GM18861 (cell line): ENCODE measurements at regions not wholly inside any gene's neighbourhood (a gene's known extent, or its start where the extent isn't known, plus 50 kb on each side); places are given as distances from the start of the nearest gene placed in this dataset.

Experiments
- ATAC-seq: cut with Tn5 transposase; IDR thresholded peaks from one replicate; pipeline ENCODE4 v1.9.1; 2021; ENCODE audit not compliant: unreplicated experiment

- no peak for ATAC-seq
Measured at GRCh38 chr19:31402529-31403316, 53.5 kb upstream of the TSHZ3 start.

- ATAC-seq: no peak
Measured at GRCh38 chr19:31406106-31406505, 56.9 kb upstream of the TSHZ3 start.

- no peak for ATAC-seq
Measured at GRCh38 chr19:31408460-31409124, 59.4 kb upstream of the TSHZ3 start.

DNA sequence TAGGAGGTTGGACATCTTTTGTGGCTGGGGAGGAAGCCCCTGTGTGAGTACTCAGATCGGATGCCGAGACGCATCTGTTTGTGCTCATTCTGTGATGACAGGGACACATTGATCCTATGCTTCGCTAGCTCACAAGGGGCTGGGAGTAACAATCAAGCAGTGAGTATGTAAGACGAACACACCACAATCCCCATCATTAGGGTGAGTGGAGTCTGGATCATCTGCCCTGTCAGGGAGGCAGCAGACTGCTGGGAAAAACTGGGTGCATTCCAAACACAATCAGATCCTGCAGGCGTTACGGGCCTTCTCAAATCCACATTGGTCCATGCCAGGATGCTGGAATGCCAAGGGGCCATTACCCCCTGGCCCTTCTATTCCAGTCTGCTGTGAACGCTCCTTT is 64.1 kb upstream of the TSHZ3 start:
- no peak for ATAC-seq

DNA sequence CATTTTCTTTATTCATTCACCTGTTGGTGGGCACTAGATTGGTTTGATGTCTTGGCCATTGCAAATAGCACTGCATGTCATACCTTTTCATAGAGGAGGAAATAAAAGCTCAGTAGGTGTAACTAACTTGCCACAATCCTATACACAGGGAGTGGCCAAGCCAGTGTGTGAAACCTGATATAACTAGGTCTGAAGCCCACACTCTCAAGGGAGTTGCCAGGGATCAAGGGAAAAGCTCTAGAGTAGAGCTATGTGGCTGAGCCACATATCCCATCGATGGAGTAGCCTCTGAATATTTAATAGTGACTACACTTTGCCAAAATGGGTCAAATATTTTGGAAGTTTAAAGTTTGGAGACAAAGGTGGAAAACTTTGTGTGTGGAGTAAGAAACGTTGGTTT is 66.1 kb upstream of the TSHZ3 start:
- no peak for ATAC-seq

DNA sequence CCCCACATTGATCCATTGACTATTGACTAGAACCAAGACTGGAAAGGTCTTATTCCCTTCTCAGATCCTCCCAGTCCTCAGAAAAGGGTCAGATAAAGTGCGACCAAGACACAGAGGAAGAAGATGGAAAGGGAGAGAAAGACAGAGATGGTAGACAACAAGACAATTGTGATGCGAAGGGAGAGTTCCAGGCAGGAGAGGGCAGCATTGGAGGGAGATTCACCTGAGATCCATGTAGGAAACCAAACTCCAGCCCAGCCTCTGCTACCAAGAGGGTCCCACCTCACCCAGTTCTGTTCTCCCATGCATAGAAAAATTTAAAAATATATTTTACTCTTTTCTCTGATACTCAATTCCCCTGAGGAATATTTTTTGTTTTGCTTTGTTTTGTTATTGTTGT is 67.3 kb upstream of the TSHZ3 start:
- ATAC-seq: no peak

DNA sequence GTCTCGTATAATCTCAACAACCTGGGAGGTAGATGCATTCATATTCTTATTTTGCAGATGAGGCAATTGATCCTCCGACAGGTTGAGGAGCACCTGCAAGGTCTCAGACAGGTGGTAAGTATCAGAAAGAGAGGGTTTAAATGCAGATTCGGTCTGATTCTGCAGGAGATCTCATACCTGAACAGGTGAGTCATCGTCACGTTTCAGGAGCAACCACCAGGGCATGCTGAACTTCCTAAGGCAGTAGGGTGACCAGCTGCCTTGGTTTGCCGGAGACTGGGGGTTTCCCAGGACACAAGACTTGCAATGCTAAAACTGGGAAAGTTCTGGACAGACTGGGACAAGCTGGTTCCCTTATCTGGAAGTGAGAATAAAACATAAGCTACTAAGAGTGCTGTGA is 68.8 kb upstream of the TSHZ3 start:
- no peak for ATAC-seq

DNA sequence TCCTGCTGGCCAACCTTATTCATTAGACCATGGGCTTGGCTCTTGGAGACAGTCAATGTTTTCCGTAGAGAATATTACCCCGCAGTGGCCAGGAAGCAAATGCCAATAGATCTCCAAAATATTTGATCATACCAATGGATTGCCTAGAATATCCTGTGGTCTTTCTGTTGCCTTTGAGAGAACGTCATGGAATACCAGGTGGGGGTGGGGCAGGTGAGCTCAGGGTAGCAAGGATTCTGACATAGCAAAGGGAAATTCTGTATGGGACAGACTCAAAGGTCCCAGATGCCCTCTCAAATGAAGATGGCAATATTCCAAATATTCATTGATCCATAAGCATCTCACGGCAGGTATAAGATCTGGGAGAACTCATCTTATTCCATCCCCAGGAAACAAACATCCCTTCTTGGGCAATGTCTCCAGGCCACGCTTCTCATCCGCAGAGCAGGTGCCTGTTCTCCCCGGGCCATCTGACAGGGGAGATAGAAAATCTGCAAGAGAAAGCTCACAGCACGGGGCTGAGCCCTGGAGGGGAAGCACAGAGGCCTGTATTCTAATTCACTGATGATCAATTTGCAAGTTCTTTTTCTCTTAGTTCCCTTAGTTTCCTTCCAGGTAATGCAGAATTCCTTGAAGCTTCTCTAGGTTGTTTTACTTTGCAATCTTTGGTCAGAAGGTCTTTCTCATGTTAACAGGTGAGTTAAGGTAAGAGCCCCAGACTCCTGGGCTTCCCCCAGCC is 69.6 kb upstream of the TSHZ3 start:
- ATAC-seq: no peak

GRCh38 chr19:31419871-31420445 is 70.7 kb upstream of the TSHZ3 start:
- no peak for ATAC-seq

GRCh38 chr19:31421082-31421481 is 71.8 kb upstream of the TSHZ3 start:
- no peak for ATAC-seq

DNA sequence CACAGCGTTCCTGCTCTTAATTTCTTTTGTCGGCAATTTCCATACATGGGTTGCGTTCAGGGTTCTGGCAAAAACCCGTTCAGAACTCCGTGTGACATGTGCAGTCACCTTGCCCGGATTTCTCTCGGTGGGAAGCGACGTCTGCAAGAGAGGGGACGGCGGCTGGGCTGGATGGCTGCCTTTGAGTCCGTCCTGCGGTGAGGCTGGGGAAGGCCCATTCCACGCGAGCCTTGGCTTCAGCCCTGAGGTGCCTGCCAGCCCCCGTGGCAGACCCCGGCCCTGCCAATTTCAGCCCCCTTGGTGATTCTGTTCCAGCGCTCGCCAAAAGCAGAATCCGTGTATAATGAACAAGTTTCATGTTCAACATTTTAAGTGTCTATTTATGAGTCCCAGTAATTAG is 72.6 kb upstream of the TSHZ3 start:
- ATAC-seq: no peak

DNA sequence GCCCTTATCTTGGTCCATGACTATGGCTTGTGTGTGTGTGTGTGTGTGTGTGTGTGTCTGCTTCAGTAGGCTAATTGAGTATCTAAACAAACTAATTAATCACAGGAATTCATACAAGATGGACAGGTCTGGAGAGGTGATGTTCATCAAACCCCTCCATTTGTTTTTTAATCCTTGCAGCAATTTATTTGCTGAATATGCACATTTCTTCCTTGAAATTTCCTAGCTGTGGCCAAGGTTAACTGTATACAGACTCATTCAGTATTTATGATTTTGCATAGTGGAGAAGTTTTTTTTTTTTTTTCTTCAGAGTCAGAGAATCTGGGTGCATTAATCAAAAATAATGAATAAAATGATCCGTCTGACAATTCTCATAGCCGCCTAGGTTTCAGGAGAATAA is 74.7 kb upstream of the TSHZ3 start:
- no peak for ATAC-seq

DNA sequence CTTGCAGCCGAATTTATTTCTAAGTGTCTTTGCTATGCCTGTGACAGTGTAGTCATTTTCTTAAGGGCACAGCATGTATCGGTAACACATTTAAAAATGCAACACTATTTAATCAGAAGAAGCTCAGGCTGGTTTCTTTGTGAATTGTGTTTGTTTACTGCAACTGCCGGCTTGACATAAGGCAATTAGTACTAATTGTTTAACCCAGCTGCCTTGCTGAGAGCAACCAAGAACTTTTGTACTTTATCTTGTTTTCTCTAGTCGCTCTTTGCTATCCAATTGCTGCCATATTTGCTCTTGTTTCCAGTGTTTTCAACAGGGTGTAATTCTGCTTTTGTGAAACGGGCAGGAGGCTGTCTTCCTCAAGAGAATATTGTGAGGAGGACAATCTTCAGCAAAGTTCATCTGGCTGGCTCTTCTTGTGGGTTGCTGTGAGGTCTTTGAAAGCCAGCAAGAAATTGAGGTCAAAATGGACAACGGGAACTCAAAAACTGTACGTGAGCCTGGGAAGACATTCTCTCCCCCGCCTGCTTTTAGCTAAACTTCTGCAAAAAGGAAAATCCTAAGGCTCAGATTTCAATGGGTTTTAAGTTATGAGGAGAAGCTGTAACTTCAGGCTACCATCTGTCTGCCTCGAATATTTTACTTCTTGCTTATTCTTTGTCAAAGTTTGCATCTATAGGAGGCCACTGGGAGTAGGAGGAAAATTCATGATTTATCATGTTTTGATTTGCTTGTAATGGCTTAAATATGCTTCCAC is 75.8 kb upstream of the TSHZ3 start:
- no peak for ATAC-seq

- ATAC-seq: no peak
Measured at GRCh38 chr19:31427857-31428256, 78.6 kb upstream of the TSHZ3 start.

- no peak for ATAC-seq
Measured at GRCh38 chr19:31430381-31430780, 81.1 kb upstream of the TSHZ3 start.

DNA sequence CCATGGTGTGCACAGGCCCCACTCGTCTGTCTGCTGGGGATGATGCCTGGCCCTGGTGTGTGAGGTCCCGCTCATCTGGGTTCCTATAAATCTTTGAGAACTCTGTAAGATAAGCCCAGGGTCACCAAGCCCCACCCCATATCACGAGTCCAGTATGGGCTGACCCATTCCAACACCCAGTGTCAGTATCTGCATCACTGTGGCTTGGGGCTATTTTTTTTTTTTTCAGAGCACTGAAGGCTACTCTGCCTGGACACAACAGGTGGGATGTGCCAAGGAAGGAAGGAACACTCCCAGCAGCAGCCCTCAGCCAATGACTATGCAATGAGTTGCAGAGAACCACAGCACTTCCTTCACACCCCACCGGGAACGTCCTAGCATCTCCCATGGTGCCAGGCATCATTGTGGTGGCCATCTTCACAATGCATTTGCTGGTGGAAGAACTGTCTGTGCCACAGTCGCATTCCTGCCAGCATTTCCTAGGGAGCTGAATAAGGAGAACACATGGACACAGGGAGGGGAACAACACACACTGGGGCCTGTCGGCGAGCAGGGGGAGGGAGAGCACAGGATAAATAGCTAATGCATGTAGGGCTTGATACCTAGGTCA is 83.1 kb upstream of the TSHZ3 start:
- no peak for ATAC-seq

- no peak for ATAC-seq
Measured at GRCh38 chr19:31436121-31436776, 87.0 kb upstream of the TSHZ3 start.

GRCh38 chr19:31438401-31439269 is 89.4 kb upstream of the TSHZ3 start:
- no peak for ATAC-seq

GRCh38 chr19:31439270-31439573 is 90.0 kb upstream of the TSHZ3 start:
- no peak for ATAC-seq
